H1 (cell line): ENCODE measurements at regions not wholly inside any gene's neighbourhood (a gene's known extent, or its start where the extent isn't known, plus 50 kb on each side); places are given as distances from the start of the nearest gene placed in this dataset.

Experiments
- CTCF ChIA-PET: fragments of 300-600 bp; sonication (Branson Sonifier 250); formaldehyde crosslinking; loops from one replicate; lab custom pipeline; 2021; ENCODE audit not compliant: partially characterized antibody; lab: Charles Lee
- POLR2A ChIA-PET: fragments of 300-600 bp; sonication (Branson Sonifier 250); formaldehyde crosslinking; loops from one replicate; lab custom pipeline; 2021; ENCODE audit warnings: inconsistent platforms; ENCODE audit not compliant: partially characterized antibody; lab: Charles Lee
- DNase-seq, 2 experiments: peaks; one replicate each; pipeline versions ENCODE4 v3.0.0 to v3.0.0-alpha.2; 2010 to 2022; ENCODE audit warnings: low spot score in 2 of 2, low read depth in 1 of 2, mixed read lengths in 1 of 2
- FAIRE-seq: peaks from 2 replicates; lab custom pipeline; 2011; peaks lifted over from hg19 to GRCh38; lab: Jason Lieb, UNC
- H2AFZ ChIP-seq: 2 replicates; pipeline ENCODE4 v1.8.1; 2012; ENCODE audit warnings: low read length, inconsistent platforms
- H2AK5ac ChIP-seq: 2 replicates; pipeline ENCODE4 v1.6.1; 2013; ENCODE audit warnings: low read depth, low read length
- H2BK120ac ChIP-seq: replicated peaks from 2 replicates; pipeline ENCODE3; 2013; ENCODE audit warnings: low read depth, low read length, inconsistent platforms
- H2BK12ac ChIP-seq: 2 replicates; pipeline ENCODE4 v1.6.1; 2013; ENCODE audit warnings: low read depth, low read length
- H2BK15ac ChIP-seq: 2 replicates; pipeline ENCODE4 v1.6.1; 2013; ENCODE audit warnings: low read length
- H2BK20ac ChIP-seq: 2 replicates; pipeline ENCODE4 v1.6.1; 2013; ENCODE audit warnings: low read length
- H2BK5ac ChIP-seq: 2 replicates; pipeline ENCODE4 v1.6.1; 2013; ENCODE audit warnings: low read depth, low read length
- H3K14ac ChIP-seq: 2 replicates; pipeline ENCODE4 v1.6.1; 2013; ENCODE audit warnings: inconsistent platforms; ENCODE audit not compliant: insufficient read length
- H3K18ac ChIP-seq: 2 replicates; pipeline ENCODE4 v1.6.1; 2013; ENCODE audit warnings: low read length; ENCODE audit errors: extremely low read depth
- H3K23ac ChIP-seq: 2 replicates; pipeline ENCODE4 v1.6.1; 2013; ENCODE audit warnings: inconsistent platforms; ENCODE audit not compliant: insufficient read length
- H3K23me2 ChIP-seq: 2 replicates; pipeline ENCODE4 v1.6.1; 2013; ENCODE audit warnings: low read depth, low read length
- H3K27ac ChIP-seq: 2 replicates; pipeline ENCODE4 v1.6.1; 2011; ENCODE audit warnings: low read depth, low read length, inconsistent platforms
- H3K27me3 ChIP-seq, 4 experiments: replicated peaks in 1 of 4; 1 replicate in 1 of 4; 2 replicates in 3 of 4; pipeline versions ENCODE4 v1.6.1 to v1.8.1; 2011 to 2013; ENCODE audit warnings: low read length in 3 of 4, mild to moderate bottlenecking in 3 of 4, inconsistent platforms in 2 of 4, mixed read lengths in 2 of 4, moderate library complexity in 1 of 4; ENCODE audit not compliant: control insufficient read depth in 3 of 4, insufficient read depth in 3 of 4; ENCODE audit errors: extremely low read depth in 1 of 4
- H3K36me3 ChIP-seq, 4 experiments: 2 replicates each; pipeline versions ENCODE4 v1.6.1 to v1.8.1; 2011 to 2013; ENCODE audit warnings: mild to moderate bottlenecking in 4 of 4, low read length in 3 of 4, moderate library complexity in 2 of 4, control low read depth in 1 of 4, inconsistent platforms in 1 of 4; ENCODE audit not compliant: insufficient read depth in 4 of 4, control insufficient read depth in 2 of 4
- H3K4ac ChIP-seq: replicated peaks from 2 replicates; pipeline ENCODE3; 2013; ENCODE audit warnings: low read length, low read depth, mixed read lengths, inconsistent platforms; ENCODE audit not compliant: insufficient read length
- H3K4me1 ChIP-seq, 4 experiments: replicated peaks in 1 of 4; 1 replicate in 1 of 4; 2 replicates in 3 of 4; pipeline versions ENCODE4 v1.6.1 to v1.8.1; 2011 to 2013; ENCODE audit warnings: low read length in 3 of 4, inconsistent platforms in 2 of 4, mixed read lengths in 1 of 4; ENCODE audit not compliant: insufficient read depth in 4 of 4, control insufficient read depth in 3 of 4
- H3K4me2 ChIP-seq, 2 experiments: 2 replicates each; pipeline versions ENCODE4 v1.6.1 to v1.8.1; 2011 to 2013; ENCODE audit warnings: low read depth in 2 of 2, low read length in 2 of 2, control low read depth in 1 of 2, inconsistent platforms in 1 of 2, mild to moderate bottlenecking in 1 of 2; ENCODE audit not compliant: insufficient read depth in 1 of 2
- H3K4me3 ChIP-seq, 4 experiments: fragments of 200-600, 300-600 bp in 1 of 4; sonication (generic), shearing (Covaris generic), sonication (Bioruptor Twin) in 1 of 4; 2 replicates each; pipeline versions ENCODE4 v1.5.1 to v1.8.1; 2011 to 2016; ENCODE audit warnings: low read length in 4 of 4, low read depth in 3 of 4, control low read depth in 2 of 4, inconsistent platforms in 2 of 4, mild to moderate bottlenecking in 2 of 4, mixed read lengths in 1 of 4, moderate library complexity in 1 of 4; ENCODE audit not compliant: insufficient read depth in 2 of 4; ENCODE audit errors: extremely low read depth in 1 of 4
- H3K56ac ChIP-seq: replicated peaks from 2 replicates; pipeline ENCODE3; 2013; ENCODE audit warnings: low read depth, mild to moderate bottlenecking, mixed read lengths, low read length, inconsistent platforms; ENCODE audit not compliant: insufficient read length
- H3K79me1 ChIP-seq: 2 replicates; pipeline ENCODE4 v1.6.1; 2013; ENCODE audit warnings: low read depth, low read length, control low read depth
- H3K79me2 ChIP-seq, 2 experiments: 2 replicates each; pipeline versions ENCODE4 v1.6.1 to v1.8.1; 2012 to 2013; ENCODE audit warnings: low read length in 2 of 2, mild to moderate bottlenecking in 2 of 2, inconsistent platforms in 1 of 2; ENCODE audit not compliant: insufficient read depth in 2 of 2, control insufficient read depth in 1 of 2
- H3K9ac ChIP-seq, 4 experiments: replicated peaks in 1 of 4; 1 replicate in 1 of 4; 2 replicates in 3 of 4; pipeline versions ENCODE4 v1.6.1 to v1.8.1; 2011 to 2013; ENCODE audit warnings: low read depth in 3 of 4, low read length in 3 of 4, control low read depth in 2 of 4, mild to moderate bottlenecking in 2 of 4, moderate library complexity in 2 of 4, inconsistent platforms in 1 of 4; ENCODE audit errors: extremely low read depth in 1 of 4
- H3K9me3 ChIP-seq, 2 experiments: 2 replicates each; pipeline versions ENCODE4 v1.6.1 to v1.8.1; 2012 to 2013; ENCODE audit warnings: mild to moderate bottlenecking in 2 of 2, moderate library complexity in 2 of 2, control low read depth in 1 of 2, inconsistent platforms in 1 of 2, low read depth in 1 of 2, low read length in 1 of 2, mixed read lengths in 1 of 2; ENCODE audit not compliant: insufficient read depth in 2 of 2
- H4K20me1 ChIP-seq, 2 experiments: replicated peaks in 1 of 2; 2 replicates each; pipeline versions ENCODE3 to v1.8.1; 2011 to 2013; ENCODE audit warnings: inconsistent platforms in 2 of 2, low read length in 2 of 2, mild to moderate bottlenecking in 1 of 2; ENCODE audit not compliant: insufficient read depth in 2 of 2, control insufficient read depth in 1 of 2
- H4K5ac ChIP-seq: 2 replicates; pipeline ENCODE4 v1.6.1; 2013; ENCODE audit warnings: low read length, low read depth, mixed read lengths, inconsistent platforms; ENCODE audit not compliant: insufficient read length
- H4K8ac ChIP-seq: 2 replicates; pipeline ENCODE4 v1.8.0; 2013; ENCODE audit warnings: mild to moderate bottlenecking, moderate library complexity, low read length, inconsistent platforms; ENCODE audit not compliant: insufficient read depth; ENCODE audit errors: extremely low read depth
- H4K91ac ChIP-seq: replicated peaks from 2 replicates; pipeline ENCODE3; 2013; ENCODE audit warnings: low read length, mixed read lengths, inconsistent platforms; ENCODE audit not compliant: insufficient read length
- RFX5 ChIP-seq: IDR thresholded peaks from 2 replicates; pipeline ENCODE4 v1.6.1; 2011; ENCODE audit warnings: low read depth, low read length, improper control_type of control experiment, borderline replicate concordance
- SAP30 ChIP-seq: fragments of 300-600 bp; sonication (generic); IDR thresholded peaks from 2 replicates; pipeline ENCODE4 v1.7.1; 2012; ENCODE audit warnings: low read length, moderate library complexity, mild to moderate bottlenecking, inconsistent platforms; ENCODE audit not compliant: insufficient read depth, insufficient replicate concordance
- WGBS, 2 experiments: shearing (Covaris generic) in 1 of 2; methylation state at CpG; one replicate each; pipeline versions ENCODE4 v1.1.6 to v1.1.7; 2013 to 2015; ENCODE audit warnings: low lambda C conversion rate in 2 of 2, mixed read lengths in 2 of 2, inconsistent platforms in 1 of 2, low coverage in 1 of 2, missing lambda C conversion rate in 1 of 2; ENCODE audit not compliant: insufficient replicate concordance in 2 of 2, insufficient coverage in 1 of 2, insufficient read length in 1 of 2; ENCODE audit errors: extremely low coverage in 1 of 2, missing lambda C conversion rate in 1 of 2; 5-methylcytosine and 5-hydroxymethylcytosine counted together

DNA sequence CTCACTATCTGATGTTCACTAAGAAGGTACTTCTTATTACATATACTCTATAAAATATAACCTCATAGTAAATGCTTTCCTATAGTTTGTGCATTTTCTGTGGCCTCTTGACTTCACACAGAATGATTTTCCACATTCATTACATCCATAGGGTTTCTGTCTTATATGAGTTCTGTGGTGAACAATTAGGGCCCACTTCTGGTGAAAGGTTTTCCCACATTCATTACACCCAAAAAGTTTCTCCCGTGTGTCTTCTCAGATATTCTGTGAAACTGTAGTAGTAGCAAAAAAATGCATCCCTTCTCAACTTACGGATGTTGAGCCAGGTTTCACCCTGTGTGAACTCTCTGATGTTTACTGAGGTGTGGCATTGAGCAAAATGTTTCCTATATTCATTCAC lies 119.3 kb downstream of the ZNF33B start:
- H3K23ac ChIP-seq = no peak overlapping the region
- H3K4me2 ChIP-seq = no peak overlapping the region
- no peak overlapping the region for H3K14ac ChIP-seq
- H3K23me2 ChIP-seq = no peaks in the 10 kb centered on the region; the same call in 1 of the 2 replicates
- no peak for FAIRE-seq
- H2BK12ac ChIP-seq = no peak overlapping the region
- CTCF ChIA-PET = no interaction called here
- H4K8ac ChIP-seq = no peak overlapping the region
- no peaks in the 10 kb centered on the region; a peak in 1 of 7 replicates for H3K27me3 ChIP-seq
- H3K9me3 ChIP-seq = peaks cover 80 to 85% of the 10 kb centered on the region in 2 experiments
- H4K91ac ChIP-seq = no peak overlapping the region
- H3K56ac ChIP-seq = no peak overlapping the region
- H2BK5ac ChIP-seq = no peak overlapping the region
- H3K36me3 ChIP-seq = peaks cover 0 to 43% (median 13%) of the 10 kb centered on the region in 4 experiments; a peak in 6 of 8 replicates
- H4K5ac ChIP-seq = no peak overlapping the region
- DNase-seq = no peak
- no peak overlapping the region for H2BK15ac ChIP-seq
- no peaks in the 10 kb centered on the region for H3K79me2 ChIP-seq
- no peak overlapping the region for H3K18ac ChIP-seq
- no peaks in the 10 kb centered on the region for H3K79me1 ChIP-seq
- no peak for TF ChIP-seq SAP30
- no peak for TF ChIP-seq RFX5
- no peaks in the 10 kb centered on the region for H4K20me1 ChIP-seq
- H2AFZ ChIP-seq = no peak overlapping the region
- 98% methylated on average over 2 of the region's 2 CpGs; no CpG with 5 or more reads in 1 of the 2 experiments for WGBS, 2 experiments
- no peak overlapping the region for H2BK120ac ChIP-seq
- no peak overlapping the region for H2BK20ac ChIP-seq
- H3K4me1 ChIP-seq = no peaks in the 10 kb centered on the region
- POLR2A ChIA-PET = no interaction called here
- H3K9ac ChIP-seq = no peak overlapping the region
- H3K27ac ChIP-seq = no peak overlapping the region
- no peak overlapping the region for H3K4ac ChIP-seq
- H2AK5ac ChIP-seq = no peak overlapping the region
- no peak overlapping the region; a peak in 1 of 8 replicates for H3K4me3 ChIP-seq
